Effector CD8-positive, alpha-beta T cell (primary cell): ENCODE measurements at regions not wholly inside any gene's neighbourhood (a gene's known extent, or its start where the extent isn't known, plus 50 kb on each side); places are given as distances from the start of the nearest gene placed in this dataset.

ENCODE experiments used
- DNase-seq: peaks from one replicate; lab custom pipeline; 2025; lab: John Stamatoyannopoulos, UW

GRCh38 chr14:55938249-55938791 is 179.9 kb upstream of the PELI2 start:
- no peak for DNase-seq

DNA sequence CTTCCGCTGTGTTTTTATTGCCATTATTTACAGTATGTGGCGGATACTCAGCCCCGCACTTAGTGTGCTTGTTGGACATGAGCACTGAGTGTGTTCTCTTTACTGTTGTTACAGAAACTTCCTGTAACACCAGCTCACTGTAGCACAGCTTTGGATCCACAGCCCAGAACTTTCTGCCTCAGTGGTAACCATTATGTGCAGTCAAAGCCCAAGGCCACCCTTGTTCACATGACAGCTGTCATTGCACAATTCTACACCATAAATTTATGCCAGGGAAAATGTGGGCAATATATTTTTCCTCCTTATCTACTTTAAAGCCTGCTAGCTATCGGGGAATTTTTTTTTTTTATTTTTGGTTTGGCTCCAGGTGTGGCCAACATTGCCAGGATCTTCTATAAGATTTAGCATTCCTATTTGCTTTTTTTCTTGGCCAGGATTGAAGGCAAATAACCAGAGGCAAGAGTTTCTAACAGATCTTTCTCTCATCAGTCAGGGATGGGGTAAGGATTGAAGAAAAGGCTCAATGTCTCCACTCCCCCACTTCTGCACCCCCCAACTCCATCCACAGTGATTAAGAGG is 176.0 kb upstream of the PELI2 start:
- no peak for DNase-seq

DNA sequence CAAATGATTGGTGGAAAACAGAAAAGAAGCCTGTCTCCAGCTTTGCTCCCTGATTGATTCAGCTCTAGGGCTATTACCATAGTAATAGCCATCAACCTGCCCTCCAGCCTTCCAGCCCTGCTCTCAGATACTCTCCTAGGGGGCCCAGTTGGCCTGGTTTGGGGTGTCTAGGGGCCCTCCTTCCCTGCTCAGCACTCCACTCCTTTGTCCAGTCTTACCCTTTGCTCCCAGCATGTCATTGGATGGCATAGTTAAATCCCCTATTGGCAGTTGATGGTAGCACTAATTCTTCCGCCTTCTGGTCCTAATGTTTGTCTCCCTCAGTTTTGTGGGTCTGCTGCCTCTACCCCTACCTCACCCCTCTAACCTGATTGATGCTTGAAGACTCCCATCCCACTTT is 175.4 kb upstream of the PELI2 start:
- DNase-seq, result no peak

GRCh38 chr14:55944757-55945156 is 173.5 kb upstream of the PELI2 start:
- DNase-seq, result no peak

GRCh38 chr14:55946231-55946630 is 172.0 kb upstream of the PELI2 start:
- no peak for DNase-seq

GRCh38 chr14:55948399-55948798 is 169.8 kb upstream of the PELI2 start:
- no peak for DNase-seq

DNA sequence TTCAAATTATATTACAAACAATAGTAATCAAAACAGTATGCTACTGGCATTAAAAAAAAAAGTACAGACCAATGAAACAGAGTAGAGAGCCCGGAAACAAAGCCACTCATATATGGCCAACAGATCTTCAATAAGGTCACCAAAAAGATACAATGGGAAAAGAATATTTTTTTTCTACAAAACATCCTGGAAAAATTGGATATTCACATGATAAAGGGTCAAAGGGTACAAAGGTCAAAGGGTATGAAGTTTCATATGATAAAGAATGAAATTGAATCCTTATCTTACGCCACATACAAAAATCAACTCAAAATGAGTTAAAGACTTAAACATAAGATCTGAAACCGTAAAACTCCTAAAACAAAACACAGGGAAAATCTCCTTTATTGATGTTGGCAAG is 168.5 kb upstream of the PELI2 start:
- DNase-seq, result no peak

DNA sequence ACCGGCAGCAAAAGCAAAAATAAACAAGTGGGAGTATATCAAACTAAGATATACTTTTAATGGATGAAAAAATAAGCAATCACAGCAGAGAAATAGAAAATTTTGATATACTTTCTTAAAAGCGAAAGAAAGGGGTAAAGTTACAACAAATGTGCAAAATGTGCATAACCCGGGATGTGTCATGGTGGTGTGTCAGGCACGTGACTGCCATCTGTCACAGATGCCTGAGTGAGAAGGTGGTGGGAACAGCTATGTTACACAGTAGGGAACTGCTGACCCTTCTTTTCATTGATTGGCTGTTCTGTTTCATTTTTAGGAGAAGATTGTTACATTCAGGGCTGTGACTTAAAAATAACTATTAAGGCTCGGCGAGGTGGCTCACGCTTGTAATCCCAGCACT is 168.1 kb upstream of the PELI2 start:
- no peak for DNase-seq

GRCh38 chr14:55951341-55952206 is 166.6 kb upstream of the PELI2 start:
- DNase-seq, result no peak

GRCh38 chr14:55954108-55954507 is 164.1 kb upstream of the PELI2 start:
- no peak for DNase-seq

GRCh38 chr14:55955175-55955574 is 163.0 kb upstream of the PELI2 start:
- no peak for DNase-seq

DNA sequence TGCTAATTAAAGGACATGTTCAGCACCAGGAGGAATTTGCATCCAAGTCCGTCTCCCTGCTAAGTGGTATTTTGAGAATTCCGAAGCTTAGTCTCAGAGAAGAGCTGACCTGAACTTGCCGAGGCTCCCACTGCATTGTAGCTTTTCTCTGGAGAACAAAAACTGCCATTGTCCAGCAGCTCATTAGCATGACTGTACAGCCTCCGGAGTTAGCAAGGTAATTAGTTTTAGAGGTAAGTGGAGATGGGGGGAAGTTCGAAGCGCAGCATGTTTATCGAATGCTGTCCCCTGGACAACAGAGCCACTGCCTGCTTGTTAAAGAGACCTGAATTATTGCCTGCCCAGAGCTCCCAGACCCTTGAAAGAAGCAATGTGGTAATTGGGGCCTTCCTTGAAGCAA is 160.3 kb upstream of the PELI2 start:
- DNase-seq, result no peak

DNA sequence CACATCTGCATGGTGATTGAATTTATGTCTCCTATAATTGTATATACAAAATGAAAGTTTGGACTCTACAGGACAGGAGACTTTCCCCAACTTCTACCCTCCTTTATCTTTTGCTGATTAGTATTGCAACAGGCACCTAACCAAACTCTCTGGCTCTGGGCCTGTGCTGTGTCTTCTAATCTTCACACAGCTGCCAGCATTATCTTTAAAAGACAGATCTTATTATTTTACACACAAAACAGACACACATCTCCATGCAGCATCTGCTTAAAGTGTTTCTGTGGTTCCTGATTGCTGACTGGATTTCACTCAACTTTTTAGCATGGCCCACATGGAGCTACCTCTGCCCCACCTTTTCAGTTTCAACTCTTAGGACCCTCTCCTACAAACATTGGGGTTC is 154.9 kb upstream of the PELI2 start:
- no peak for DNase-seq

- DNase-seq, result no peak
Measured at GRCh38 chr14:55964091-55964490, 154.1 kb upstream of the PELI2 start.

GRCh38 chr14:55964821-55965220 is 153.4 kb upstream of the PELI2 start:
- DNase-seq, result no peak

- DNase-seq, result no peak
Measured at GRCh38 chr14:55965851-55966250, 152.4 kb upstream of the PELI2 start.

DNA sequence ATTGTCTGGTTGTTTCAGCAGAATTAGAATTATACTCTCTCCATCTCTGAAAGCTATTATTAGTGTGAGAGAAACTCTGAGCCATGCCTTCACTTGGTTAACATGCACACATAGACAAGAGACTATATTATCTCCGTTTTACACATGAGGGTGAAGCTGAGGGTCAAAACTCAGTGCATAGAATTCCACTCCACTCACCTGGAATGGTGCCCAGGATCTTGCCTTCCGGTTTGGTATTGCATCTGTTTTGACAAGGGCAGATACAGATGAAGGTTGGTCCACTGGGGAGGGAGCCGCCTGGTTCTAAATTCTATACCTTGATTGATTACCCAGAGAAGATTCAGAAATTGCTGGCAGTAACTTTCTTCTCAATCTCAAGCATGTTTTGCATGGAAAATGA is 149.5 kb upstream of the PELI2 start:
- DNase-seq, result no peak

GRCh38 chr14:55973285-55973800 is 144.9 kb upstream of the PELI2 start:
- no peak for DNase-seq

GRCh38 chr14:55973911-55974630 is 144.1 kb upstream of the PELI2 start:
- DNase-seq, result no peak

DNA sequence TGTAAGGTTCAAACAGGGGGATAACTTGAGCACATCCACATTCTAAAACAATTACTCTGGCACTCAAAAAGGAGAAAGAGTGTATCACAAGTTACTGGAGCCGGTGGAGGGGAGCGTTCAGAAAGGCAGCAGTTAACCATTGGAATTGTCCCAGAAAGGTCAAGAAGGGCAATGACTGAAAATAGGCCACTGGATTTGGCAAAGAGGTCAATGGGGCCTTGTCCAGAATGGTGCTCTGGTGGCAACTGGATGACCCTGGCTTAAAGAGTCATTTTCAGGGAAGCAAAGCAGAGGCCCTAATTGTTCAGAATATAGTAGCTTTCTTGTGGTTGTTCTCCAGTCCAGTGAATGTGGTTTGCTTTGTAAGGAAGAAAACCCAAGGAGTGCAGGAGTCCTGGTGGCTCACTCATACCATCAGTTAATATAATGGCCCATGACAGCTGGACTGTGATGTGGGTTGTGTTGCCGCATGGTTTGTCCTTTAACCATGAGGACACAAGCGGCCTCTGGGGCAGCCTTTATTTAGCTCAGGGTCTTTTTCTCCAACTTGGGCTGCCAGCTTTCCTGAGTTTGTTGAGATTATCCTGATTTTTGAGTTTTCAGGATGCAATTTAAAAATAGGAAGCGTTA is 142.8 kb upstream of the PELI2 start:
- DNase-seq, result no peak

DNA sequence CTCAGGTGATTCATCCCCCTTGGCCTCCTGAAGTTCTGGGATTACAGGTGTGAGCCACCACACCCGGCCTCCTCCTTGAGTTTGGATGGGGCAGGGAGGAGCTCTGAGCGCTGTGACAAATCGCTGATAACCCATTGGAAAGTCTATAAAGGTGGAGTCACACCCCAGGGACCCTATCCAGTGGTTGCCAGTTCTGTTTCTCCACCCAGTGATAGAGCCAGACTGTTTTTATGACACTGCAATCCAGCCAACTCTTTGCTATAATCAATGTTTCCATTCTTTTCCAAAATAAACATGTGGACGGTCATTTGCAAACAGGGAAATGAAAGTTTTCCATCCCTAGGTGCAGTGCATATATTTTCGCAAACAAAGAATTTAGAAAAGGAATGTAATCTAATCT is 142.0 kb upstream of the PELI2 start:
- DNase-seq, result no peak

GRCh38 chr14:55976655-55977054 is 141.6 kb upstream of the PELI2 start:
- DNase-seq, result no peak
